ENCODE measurements at regions not wholly inside any gene's neighbourhood (a gene's known extent, or its start where the extent isn't known, plus 50 kb on each side); places are given as distances from the start of the nearest gene placed in this dataset.
"Not testable (repeated sequence)": the region's sequence is repeated elsewhere in the genome, so short reads cannot be mapped to it uniquely, and the experiment has no call there.

GRCh38 chr6:112881027-112881426, 533.9 kb downstream of the RFPL4B start:
- DNase-seq (ENCODE audit: low spot score) = no peak

- DNase-seq (ENCODE audit: low spot score) = no peak
These were observed 535.0 kb downstream of the RFPL4B start for GRCh38 chr6:112881828-112882780.

GRCh38 chr6:112883095-112883494, 536.0 kb downstream of the RFPL4B start:
- DNase-seq (ENCODE audit: low spot score) = no peak

GRCh38 chr6:112886415-112886814, 539.3 kb downstream of the RFPL4B start:
- DNase-seq (ENCODE audit: low spot score) = no peak

GRCh38 chr6:112887424-112887823, 540.3 kb downstream of the RFPL4B start:
- not testable (repeated sequence) for DNase-seq (ENCODE audit: low spot score)

GRCh38 chr6:112899541-112899940, 552.4 kb downstream of the RFPL4B start:
- DNase-seq (ENCODE audit: low spot score) = no peak

- no peak for DNase-seq (ENCODE audit: low spot score)
These were observed 556.2 kb downstream of the RFPL4B start for GRCh38 chr6:112903361-112903760.

GRCh38 chr6:112906726-112907125, 559.6 kb downstream of the RFPL4B start:
- no peak for DNase-seq (ENCODE audit: low spot score)

- DNase-seq (ENCODE audit: low spot score) = no peak
These were observed 562.7 kb downstream of the RFPL4B start for GRCh38 chr6:112909781-112910180.

- DNase-seq (ENCODE audit: low spot score) = no peak
These were observed 563.1 kb downstream of the RFPL4B start for GRCh38 chr6:112910256-112910655.

GRCh38 chr6:112911959-112912358, 564.8 kb downstream of the RFPL4B start:
- no peak for DNase-seq (ENCODE audit: low spot score)

GRCh38 chr6:112912416-112913101, 565.4 kb downstream of the RFPL4B start:
- DNase-seq (ENCODE audit: low spot score) = no peak

GRCh38 chr6:112919744-112920143, 572.6 kb downstream of the RFPL4B start:
- DNase-seq (ENCODE audit: low spot score) = not testable (repeated sequence)

GRCh38 chr6:112920994-112921393, 573.9 kb downstream of the RFPL4B start:
- DNase-seq (ENCODE audit: low spot score) = no peak

GRCh38 chr6:112923940-112924587, 576.9 kb downstream of the RFPL4B start:
- DNase-seq (ENCODE audit: low spot score) = no peak

GRCh38 chr6:112925702-112926101, 578.6 kb downstream of the RFPL4B start:
- DNase-seq (ENCODE audit: low spot score) = no peak

GRCh38 chr6:112927641-112928320, 580.7 kb downstream of the RFPL4B start:
- no peak for DNase-seq (ENCODE audit: low spot score)

- no peak for DNase-seq (ENCODE audit: low spot score)
These were observed 582.5 kb downstream of the RFPL4B start for GRCh38 chr6:112929641-112930040.

- no peak for DNase-seq (ENCODE audit: low spot score)
These were observed 584.7 kb downstream of the RFPL4B start for GRCh38 chr6:112931832-112932231.

- DNase-seq (ENCODE audit: low spot score) = no peak
These were observed 586.8 kb downstream of the RFPL4B start for GRCh38 chr6:112933947-112934346.

- no peak for DNase-seq (ENCODE audit: low spot score)
These were observed 587.5 kb downstream of the RFPL4B start for GRCh38 chr6:112934433-112935327.
